Midbrain (tissue), 1 donor: ENCODE measurements at regions not wholly inside any gene's neighbourhood (a gene's known extent, or its start where the extent isn't known, plus 50 kb on each side); places are given as distances from the start of the nearest gene placed in this dataset.
"Not testable (repeated sequence)": the region's sequence is repeated elsewhere in the genome, so short reads cannot be mapped to it uniquely, and the experiment has no call there.

Experiments
- DNase-seq: peaks from one replicate; lab custom pipeline; 2025; lab: John Stamatoyannopoulos, UW

- DNase-seq: no peak
These were observed 226.5 kb upstream of the ARL4C start for GRCh38 chr2:234723400-234723799.

GRCh38 chr2:234722176-234722575 lies 225.3 kb upstream of the ARL4C start:
- no peak for DNase-seq

GRCh38 chr2:234719116-234719716 lies 222.3 kb upstream of the ARL4C start:
- DNase-seq: no peak

GRCh38 chr2:234716271-234716670 lies 219.4 kb upstream of the ARL4C start:
- DNase-seq: no peak

GRCh38 chr2:234715671-234716250 lies 218.9 kb upstream of the ARL4C start:
- DNase-seq: no peak

- no peak for DNase-seq
These were observed 217.8 kb upstream of the ARL4C start for GRCh38 chr2:234714711-234715110.

GRCh38 chr2:234712421-234712935 lies 215.6 kb upstream of the ARL4C start:
- DNase-seq: no peak

GRCh38 chr2:234711308-234711707 lies 214.4 kb upstream of the ARL4C start:
- no peak for DNase-seq

GRCh38 chr2:234710587-234710986 lies 213.7 kb upstream of the ARL4C start:
- no peak for DNase-seq

- DNase-seq: no peak
These were observed 213.2 kb upstream of the ARL4C start for GRCh38 chr2:234710066-234710465.

GRCh38 chr2:234708717-234709116 lies 211.8 kb upstream of the ARL4C start:
- DNase-seq: no peak

- DNase-seq: no peak
These were observed 211.3 kb upstream of the ARL4C start for GRCh38 chr2:234708091-234708683.

GRCh38 chr2:234706086-234706485 lies 209.2 kb upstream of the ARL4C start:
- no peak for DNase-seq

- DNase-seq: no peak
These were observed 208.2 kb upstream of the ARL4C start for GRCh38 chr2:234705108-234705507.

- DNase-seq: no peak
These were observed 206.4 kb upstream of the ARL4C start for GRCh38 chr2:234703258-234703657.

- no peak for DNase-seq
These were observed 205.9 kb upstream of the ARL4C start for GRCh38 chr2:234702731-234703225.

GRCh38 chr2:234701841-234702240 lies 205.0 kb upstream of the ARL4C start:
- no peak for DNase-seq

GRCh38 chr2:234701421-234701820 lies 204.5 kb upstream of the ARL4C start:
- no peak for DNase-seq

- DNase-seq: no peak
These were observed 202.6 kb upstream of the ARL4C start for GRCh38 chr2:234699456-234699855.

- not testable (repeated sequence) for DNase-seq
These were observed 200.5 kb upstream of the ARL4C start for GRCh38 chr2:234697300-234697876.

GRCh38 chr2:234695981-234696380 lies 199.1 kb upstream of the ARL4C start:
- DNase-seq: no peak

- DNase-seq: no peak
These were observed 197.5 kb upstream of the ARL4C start for GRCh38 chr2:234694244-234695013.
